ENCODE measurements at regions not wholly inside any gene's neighbourhood (a gene's known extent, or its start where the extent isn't known, plus 50 kb on each side); places are given as distances from the start of the nearest gene placed in this dataset.

GRCh38 chr1:2909797-2910196 is 108.3 kb upstream of the TTC34 start (continued):
- TF ChIP-seq E2F6 (IDR thresholded peaks at IDR 0.05): no peak
- no peak for TF ChIP-seq JUN (IDR thresholded peaks at IDR 0.05; ENCODE audit: low read depth, low read length)
- no peak for TF ChIP-seq CHD7 (IDR thresholded peaks at IDR 0.05; ENCODE audit: insufficient replicate concordance, low read length)
- TF ChIP-seq CREB1 (IDR thresholded peaks at IDR 0.05): no peak
- TF ChIP-seq POU5F1 (IDR thresholded peaks at IDR 0.05; ENCODE audit: low read depth, low read length): no peak
